HAP-1 (cell line): ENCODE measurements at regions not wholly inside any gene's neighbourhood (a gene's known extent, or its start where the extent isn't known, plus 50 kb on each side); places are given as distances from the start of the nearest gene placed in this dataset.

ENCODE experiments used
- DNase-seq, 2 experiments: peaks; one replicate each; pipeline ENCODE4 v3.0.0-alpha.2; 2016 to 2020; ENCODE audit warnings: low spot score in 2 of 2
- H3K27me3 ChIP-seq: fragments of 250-450 bp; sonication (Bioruptor Pico); 2 replicates; pipeline ENCODE4 v1.5.1; 2020; ENCODE audit warnings: low read depth, mild to moderate bottlenecking, moderate library complexity
- H3K36me3 ChIP-seq: fragments of 250-450 bp; sonication (Bioruptor Pico); replicated peaks from 2 replicates; pipeline ENCODE4 v1.5.1; 2020; ENCODE audit warnings: mild to moderate bottlenecking
- H3K4me1 ChIP-seq: fragments of 250-450 bp; sonication (Bioruptor Pico); 2 replicates; pipeline ENCODE4 v1.5.1; 2020; ENCODE audit warnings: mild to moderate bottlenecking
- H3K4me3 ChIP-seq: fragments of 250-450 bp; sonication (Bioruptor Pico); 2 replicates; pipeline ENCODE4 v1.5.1; 2020; ENCODE audit warnings: mild to moderate bottlenecking, moderate library complexity
- H3K9me3 ChIP-seq: fragments of 250-450 bp; sonication (Bioruptor Pico); 2 replicates; pipeline ENCODE4 v1.5.1; 2020; ENCODE audit warnings: mild to moderate bottlenecking, moderate library complexity
- in situ Hi-C: fragments of 300-500 bp; cut with MboI; formaldehyde crosslinking; loops from 3 replicates; pipeline ENCODE4 v1.14.3; 2020; ENCODE audit warnings: low sequenced_read_pairs, inconsistent platforms, mixed read lengths

DNA sequence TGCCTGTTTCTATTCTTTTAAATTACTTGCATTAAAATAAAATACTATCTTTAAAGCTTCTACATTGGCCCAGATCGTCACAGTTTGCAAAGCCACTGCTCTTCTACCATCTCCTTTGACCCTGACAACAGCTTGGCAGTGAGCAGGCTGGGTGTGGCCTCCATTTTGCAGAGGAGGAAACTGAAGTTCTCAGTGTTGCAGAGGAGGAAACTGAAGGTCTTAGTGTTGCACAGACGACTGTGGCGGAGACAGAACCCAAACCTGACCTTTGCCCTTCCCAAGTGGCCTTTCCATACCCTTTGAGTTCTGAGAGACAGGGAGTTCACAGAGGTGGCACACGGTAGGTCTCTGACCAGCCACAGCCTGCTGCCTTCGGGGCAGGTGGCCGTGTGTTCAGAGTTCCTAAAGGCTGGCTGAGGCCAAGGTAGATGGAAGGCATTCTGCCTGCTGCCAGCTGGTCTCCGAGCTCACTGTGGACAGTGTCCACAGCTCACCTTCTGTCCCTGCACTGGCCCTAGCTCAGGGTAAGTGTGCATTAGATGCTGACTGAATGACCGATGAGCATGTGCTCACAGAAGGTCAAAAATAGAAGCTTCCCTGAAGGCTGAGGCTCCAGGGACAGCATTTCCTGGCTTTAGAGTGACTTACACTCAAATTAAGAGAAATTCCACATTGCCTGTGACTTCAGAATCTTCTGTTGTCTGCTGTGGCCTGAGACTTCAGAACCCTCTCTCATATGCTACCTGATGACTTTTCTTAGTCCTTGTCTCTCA, 113.5 kb upstream of the SLC24A3 start:
- in situ Hi-C loops: no loop called here
- Histone ChIP-seq H3K9me3 (no peaks in the 10 kb centered on the region), H3K27me3 (no peaks in the 10 kb centered on the region), H3K36me3 (no peaks in the 10 kb centered on the region), H3K4me3 (no peak overlapping the region), H3K4me1 (no peaks in the 10 kb centered on the region)
- DNase-seq: no peak

DNA sequence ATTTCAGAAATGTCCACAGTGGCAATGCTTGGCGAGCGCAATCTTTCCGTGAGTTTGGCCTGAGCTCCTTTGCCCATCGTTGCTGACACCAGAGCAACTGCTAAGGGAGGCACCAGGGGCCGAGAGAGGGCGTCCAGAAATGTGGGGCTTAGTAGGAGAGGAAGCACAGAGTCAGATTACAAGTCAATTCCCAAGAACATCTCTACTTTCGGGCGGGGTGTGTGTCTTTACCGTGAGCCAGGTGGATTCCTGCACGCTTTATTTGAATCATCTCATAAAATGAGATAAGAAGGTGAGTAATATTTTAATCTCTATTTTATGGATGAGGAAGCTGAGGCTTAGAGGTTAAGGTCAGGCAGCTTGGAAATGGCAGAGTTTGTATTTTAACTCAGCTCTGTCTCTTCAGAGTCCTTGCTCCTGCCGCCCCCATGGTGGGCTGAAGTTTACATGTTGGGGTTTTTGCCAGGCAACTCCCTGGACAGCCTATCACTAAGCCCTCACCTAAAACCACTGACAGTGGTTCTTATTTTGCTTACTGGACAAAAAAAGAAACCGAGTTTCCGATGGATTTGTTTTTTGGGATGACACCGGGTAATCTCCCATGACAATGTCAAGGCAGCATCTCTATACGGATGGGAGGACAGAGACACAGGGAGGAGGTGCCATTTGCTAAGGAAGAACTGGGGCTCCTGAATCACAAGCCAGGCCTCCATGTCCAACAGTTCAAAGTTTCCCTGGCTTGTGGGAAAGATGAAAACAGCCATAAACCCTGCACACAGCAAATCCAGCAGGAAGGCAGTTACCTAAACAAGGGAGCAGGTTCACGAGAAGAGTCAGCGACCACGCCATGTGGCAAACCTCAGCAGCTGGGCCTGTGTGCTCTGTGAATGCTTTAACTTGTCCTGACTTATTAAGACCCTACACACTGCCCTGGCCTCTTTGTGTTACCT, 112.6 kb upstream of the SLC24A3 start:
- H3K36me3 ChIP-seq: no peaks in the 10 kb centered on the region
- H3K4me1 ChIP-seq: no peaks in the 10 kb centered on the region
- in situ Hi-C loops: no loop called here
- DNase-seq: no peak
- no peak overlapping the region for H3K4me3 ChIP-seq
- H3K9me3 ChIP-seq: no peaks in the 10 kb centered on the region
- no peaks in the 10 kb centered on the region for H3K27me3 ChIP-seq

DNA sequence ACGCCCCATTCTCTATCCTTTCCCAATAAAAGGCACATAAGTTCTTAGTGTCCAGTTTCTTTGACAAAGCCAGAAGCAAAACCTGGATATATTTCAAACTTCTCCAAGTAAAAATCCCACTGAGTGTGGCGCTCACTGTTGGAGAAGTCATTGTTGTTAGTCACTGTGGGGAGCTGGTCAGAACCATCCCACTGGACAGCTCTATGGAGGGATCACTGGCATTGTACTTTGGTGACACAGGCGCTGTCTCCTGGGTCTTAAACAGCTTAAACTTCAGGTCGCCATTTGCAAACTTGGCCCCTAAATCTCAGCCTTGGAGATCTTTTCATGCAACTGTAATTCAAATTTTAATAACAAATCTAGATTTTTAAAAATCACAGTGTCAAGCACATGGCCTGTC, 111.5 kb upstream of the SLC24A3 start:
- H3K4me3 ChIP-seq: no peak overlapping the region
- H3K4me1 ChIP-seq: no peaks in the 10 kb centered on the region
- no peak for DNase-seq
- in situ Hi-C loops: no loop called here
- H3K9me3 ChIP-seq: no peaks in the 10 kb centered on the region
- H3K36me3 ChIP-seq: no peaks in the 10 kb centered on the region
- no peaks in the 10 kb centered on the region for H3K27me3 ChIP-seq

DNA sequence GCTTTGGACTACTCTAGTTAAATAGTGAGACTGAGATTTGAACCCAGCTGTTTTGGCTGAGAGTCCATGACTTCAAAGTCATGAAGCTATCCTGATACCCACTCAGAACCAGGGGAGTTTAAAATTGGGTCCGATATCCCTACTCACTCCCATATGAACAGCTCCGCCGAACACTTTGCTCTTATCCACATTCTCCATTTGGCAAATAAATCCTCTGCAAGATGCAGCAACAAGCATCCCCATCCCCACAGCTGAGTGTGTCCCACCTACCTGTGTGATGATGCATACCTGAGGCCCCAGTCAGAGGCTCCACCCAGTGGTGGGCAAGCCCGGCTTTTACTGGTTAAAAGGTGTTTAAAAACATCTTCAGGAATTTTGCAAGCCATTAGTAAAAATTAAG, 108.3 kb upstream of the SLC24A3 start:
- Histone ChIP-seq H3K36me3 (no peaks in the 10 kb centered on the region), H3K27me3 (no peaks in the 10 kb centered on the region), H3K4me1 (no peaks in the 10 kb centered on the region), H3K9me3 (no peaks in the 10 kb centered on the region), H3K4me3 (no peak overlapping the region)
- in situ Hi-C loops: no loop called here
- DNase-seq: no peak

DNA sequence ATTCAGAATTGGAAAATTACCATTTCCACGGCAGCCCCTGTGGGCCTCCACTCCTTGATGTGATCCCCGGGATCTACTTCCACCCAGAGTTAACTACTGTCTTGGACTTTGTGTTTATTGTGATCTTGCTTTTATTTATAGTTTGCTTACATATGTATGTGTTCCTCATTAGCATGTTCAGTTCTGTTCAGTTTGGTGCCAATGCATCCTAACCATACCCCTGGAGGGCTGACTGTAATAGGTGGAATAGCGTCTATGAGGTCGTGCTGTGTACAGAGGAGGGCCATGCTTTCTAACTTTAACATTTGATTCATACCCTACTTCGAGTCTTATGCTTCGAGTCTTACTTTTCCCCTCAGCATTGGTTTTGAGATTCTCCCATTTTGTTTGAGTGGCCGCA, 104.3 kb upstream of the SLC24A3 start:
- Histone ChIP-seq H3K27me3 (no peaks in the 10 kb centered on the region), H3K36me3 (no peaks in the 10 kb centered on the region), H3K9me3 (no peaks in the 10 kb centered on the region), H3K4me1 (no peaks in the 10 kb centered on the region), H3K4me3 (no peak overlapping the region)
- DNase-seq: no peak
- in situ Hi-C loops: no loop called here

DNA sequence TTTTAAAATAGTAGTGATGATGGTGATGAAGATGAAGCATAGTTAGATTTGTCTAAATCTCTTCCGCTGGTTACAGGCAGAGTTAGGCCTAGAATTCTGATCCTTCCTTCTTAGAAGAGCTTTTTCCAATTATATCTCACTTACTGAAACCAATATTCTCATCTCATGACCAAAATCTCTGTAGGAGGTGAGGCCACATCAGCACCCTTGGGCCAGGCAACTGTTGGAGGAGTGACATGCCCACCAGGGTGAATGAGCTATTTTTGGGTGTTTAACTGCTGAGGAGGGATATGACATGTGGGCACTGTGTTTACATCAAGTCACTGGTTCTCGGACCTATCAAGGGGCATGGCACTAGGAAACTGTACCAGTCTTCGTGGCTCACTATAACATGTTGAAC, 102.2 kb upstream of the SLC24A3 start:
- Histone ChIP-seq H3K4me1 (no peaks in the 10 kb centered on the region), H3K9me3 (no peaks in the 10 kb centered on the region), H3K27me3 (no peaks in the 10 kb centered on the region), H3K36me3 (no peaks in the 10 kb centered on the region), H3K4me3 (no peak overlapping the region)
- in situ Hi-C loops: no loop called here
- DNase-seq: no peak

DNA sequence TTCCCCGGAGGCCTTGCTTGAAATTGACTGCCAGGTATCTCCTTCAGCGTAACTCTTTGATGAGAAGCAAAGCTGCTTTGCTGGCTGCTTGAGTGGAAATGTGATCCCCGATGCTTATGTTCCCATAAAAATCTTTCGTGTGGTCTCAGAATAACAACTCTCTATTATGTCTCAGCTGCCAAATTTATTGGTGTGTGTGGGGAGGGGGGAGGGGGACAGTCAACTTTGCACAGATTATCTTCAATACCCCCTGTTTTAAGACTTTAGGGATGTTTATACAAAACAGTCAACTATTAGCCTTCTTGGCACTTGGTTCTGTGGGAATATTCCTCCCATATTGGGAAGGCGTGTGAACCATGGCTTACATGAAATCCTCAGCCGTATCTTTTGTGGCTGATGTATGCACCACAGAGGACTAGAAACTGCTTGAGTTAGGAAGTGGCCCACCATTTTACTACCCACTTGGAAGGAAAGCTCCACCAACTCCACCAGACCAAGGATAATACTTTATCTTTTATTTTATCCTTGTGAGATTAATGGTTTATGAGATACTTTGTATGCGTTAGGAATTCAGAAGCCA, 101.5 kb upstream of the SLC24A3 start:
- H3K36me3 ChIP-seq: no peaks in the 10 kb centered on the region
- H3K4me3 ChIP-seq: no peak overlapping the region
- in situ Hi-C loops: no loop called here
- H3K9me3 ChIP-seq: no peaks in the 10 kb centered on the region
- H3K4me1 ChIP-seq: no peaks in the 10 kb centered on the region
- no peak for DNase-seq
- H3K27me3 ChIP-seq: no peaks in the 10 kb centered on the region

DNA sequence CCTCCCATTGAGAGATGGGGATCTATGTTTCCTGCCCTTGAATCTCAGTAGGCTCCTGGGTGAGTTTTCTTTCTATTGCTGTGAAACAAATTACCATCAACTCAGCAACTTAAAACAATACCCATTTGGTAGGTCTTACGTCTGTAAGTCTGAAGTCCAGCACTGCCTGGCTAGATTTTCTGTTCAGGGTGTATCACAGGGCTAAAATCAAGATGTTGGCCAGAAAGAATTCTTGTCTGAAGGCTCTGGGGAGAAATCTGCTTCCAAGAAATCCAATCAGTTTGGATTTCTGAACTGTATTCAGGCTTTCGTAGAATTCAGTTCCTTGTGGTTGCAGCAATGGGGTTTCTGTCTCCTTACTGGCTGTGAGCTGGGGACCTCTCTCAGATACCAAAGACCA, 99.6 kb upstream of the SLC24A3 start:
- in situ Hi-C loops: no loop called here
- DNase-seq: no peak
- Histone ChIP-seq H3K4me3 (no peak overlapping the region), H3K4me1 (no peaks in the 10 kb centered on the region), H3K27me3 (no peaks in the 10 kb centered on the region), H3K9me3 (no peaks in the 10 kb centered on the region), H3K36me3 (no peaks in the 10 kb centered on the region)

DNA sequence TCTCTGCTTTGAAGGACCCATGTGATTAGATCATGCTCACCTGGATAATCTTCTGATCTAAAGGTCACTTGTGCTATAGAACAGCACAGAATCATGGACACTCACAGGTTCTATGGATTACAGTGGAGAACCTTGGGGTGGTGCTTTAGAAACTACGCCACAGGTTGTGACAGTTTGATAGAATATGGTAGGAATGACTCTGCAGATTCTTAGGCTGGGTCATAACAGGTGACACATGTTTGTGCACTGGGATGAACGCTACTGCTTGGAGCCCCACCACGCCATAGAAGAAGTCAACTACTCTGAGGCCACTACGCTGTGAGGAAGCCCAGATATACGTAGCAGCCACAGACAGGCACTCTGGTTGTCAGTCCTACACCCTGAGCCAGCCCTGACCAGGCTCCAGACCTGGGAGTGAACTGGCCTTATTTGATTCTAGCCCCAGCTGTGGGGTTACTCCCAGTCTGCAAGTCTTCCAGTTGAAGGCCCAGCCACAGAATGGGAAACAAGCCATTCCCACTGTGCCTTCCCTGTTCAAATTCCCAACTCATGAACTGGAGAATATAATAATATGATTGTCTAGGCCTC, 99.0 kb upstream of the SLC24A3 start:
- no peak for DNase-seq
- no peaks in the 10 kb centered on the region for H3K4me1 ChIP-seq
- in situ Hi-C loops: no loop called here
- H3K27me3 ChIP-seq: no peaks in the 10 kb centered on the region
- H3K36me3 ChIP-seq: no peaks in the 10 kb centered on the region
- no peak overlapping the region for H3K4me3 ChIP-seq
- H3K9me3 ChIP-seq: no peaks in the 10 kb centered on the region

DNA sequence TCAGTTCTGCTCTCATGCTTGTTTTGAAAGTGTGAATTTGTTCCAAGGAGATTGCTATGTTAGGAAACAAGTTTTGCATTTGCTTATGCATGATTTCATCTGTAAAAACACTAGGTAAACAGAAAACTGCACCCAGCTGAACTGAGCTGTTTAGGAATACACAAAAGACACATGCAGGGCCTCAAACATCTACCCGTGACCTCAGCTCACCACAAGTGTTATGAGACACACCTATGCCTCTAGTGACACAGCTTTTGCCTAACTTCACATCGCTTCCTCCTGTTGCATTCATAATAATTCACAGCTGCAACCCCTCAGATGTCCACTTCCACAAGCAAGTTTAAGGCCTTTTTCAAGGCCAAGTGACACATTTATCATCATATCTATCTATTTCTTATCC, 98.0 kb upstream of the SLC24A3 start:
- no peaks in the 10 kb centered on the region for H3K4me1 ChIP-seq
- no peak overlapping the region for H3K4me3 ChIP-seq
- no peaks in the 10 kb centered on the region for H3K9me3 ChIP-seq
- no peaks in the 10 kb centered on the region for H3K36me3 ChIP-seq
- no peaks in the 10 kb centered on the region for H3K27me3 ChIP-seq
- no peak for DNase-seq
- in situ Hi-C loops: no loop called here

DNA sequence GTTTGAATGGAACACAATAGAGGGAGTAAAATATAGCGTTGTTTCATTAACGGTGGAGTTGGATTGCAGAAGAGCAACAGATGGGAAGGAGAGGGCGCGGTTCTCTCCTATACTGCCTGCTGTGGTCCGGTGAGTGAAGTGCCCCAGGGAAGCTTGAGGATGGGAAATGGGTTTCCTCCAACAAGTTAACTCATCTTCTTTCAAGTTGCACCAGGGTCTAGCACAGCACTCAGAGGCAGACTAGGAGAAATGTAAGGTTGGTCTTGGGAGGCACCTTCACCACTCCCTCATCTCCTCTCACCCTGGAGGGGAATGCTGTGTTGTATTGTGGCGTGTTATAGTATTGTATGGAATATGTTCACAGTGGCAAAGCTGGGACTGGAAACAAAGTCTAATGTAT, 96.9 kb upstream of the SLC24A3 start:
- Histone ChIP-seq H3K9me3 (no peaks in the 10 kb centered on the region; the same call in 1 of the 2 replicates), H3K27me3 (no peaks in the 10 kb centered on the region), H3K4me1 (no peaks in the 10 kb centered on the region), H3K36me3 (no peaks in the 10 kb centered on the region), H3K4me3 (no peak overlapping the region)
- in situ Hi-C loops: no loop called here
- DNase-seq: no peak

DNA sequence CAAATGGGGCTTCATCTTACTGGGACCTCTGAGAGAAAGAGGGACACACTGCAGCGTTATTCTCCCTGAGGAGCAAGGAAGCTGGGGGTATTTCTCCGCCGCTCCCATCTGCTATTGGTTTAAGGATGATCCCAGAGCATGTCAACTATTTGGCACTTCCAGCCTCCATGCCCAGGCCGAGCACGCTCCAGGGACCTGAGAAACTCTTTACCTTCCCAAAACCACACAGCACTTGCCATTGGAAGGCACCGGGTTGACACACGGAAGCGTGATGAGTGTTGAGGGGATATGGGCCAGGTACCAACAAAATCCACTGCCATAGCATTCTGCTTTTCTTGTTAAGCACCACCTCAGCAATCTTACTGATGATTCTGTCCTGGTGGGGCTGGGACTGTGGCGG, 92.4 kb upstream of the SLC24A3 start:
- in situ Hi-C loops: no loop called here
- H3K27me3 ChIP-seq: no peaks in the 10 kb centered on the region
- no peak for DNase-seq
- no peak overlapping the region for H3K4me3 ChIP-seq
- H3K9me3 ChIP-seq: no peaks in the 10 kb centered on the region; the same call in 1 of the 2 replicates
- no peaks in the 10 kb centered on the region for H3K36me3 ChIP-seq
- H3K4me1 ChIP-seq: no peaks in the 10 kb centered on the region

DNA sequence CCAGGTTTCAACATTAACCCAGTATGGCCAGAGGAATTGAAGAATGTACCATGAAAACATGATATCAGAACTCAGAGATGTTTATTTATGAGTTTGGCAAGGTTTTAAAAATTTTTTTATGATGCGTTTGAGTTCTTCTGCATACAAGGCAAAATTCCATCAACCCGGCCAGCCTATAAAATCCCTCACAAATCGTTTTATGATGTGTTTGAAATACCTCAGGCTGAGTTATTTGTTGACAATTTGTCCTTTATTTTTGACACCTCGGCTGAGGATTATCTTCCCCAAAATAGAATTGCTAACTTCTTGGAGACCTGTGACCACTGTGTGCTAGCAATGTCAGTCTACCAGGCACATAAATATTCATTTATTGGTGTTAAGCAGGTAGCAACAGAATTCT, 91.9 kb upstream of the SLC24A3 start:
- Histone ChIP-seq H3K4me1 (no peaks in the 10 kb centered on the region), H3K9me3 (no peaks in the 10 kb centered on the region; the same call in 1 of the 2 replicates), H3K27me3 (no peaks in the 10 kb centered on the region), H3K4me3 (no peak overlapping the region), H3K36me3 (no peaks in the 10 kb centered on the region)
- in situ Hi-C loops: no loop called here
- DNase-seq: no peak

DNA sequence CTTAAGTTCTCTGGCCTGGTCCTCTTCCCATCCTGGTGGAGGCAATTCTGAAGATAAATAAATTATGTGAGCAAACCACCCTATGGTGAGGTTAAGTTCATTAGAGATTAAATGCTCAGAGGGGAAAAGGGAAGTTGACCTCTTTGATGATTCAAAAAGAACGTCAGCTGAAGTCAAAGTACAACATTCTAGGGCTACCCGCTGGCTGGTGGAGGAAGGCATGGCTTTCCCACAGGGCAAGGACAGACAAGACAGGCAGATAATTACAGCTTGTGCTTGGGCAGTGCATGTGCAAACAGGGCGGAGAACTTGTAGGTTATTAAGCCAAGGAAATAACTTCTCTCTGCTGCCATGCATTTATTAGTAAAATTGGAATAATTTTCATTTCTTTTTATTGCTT, 91.0 kb upstream of the SLC24A3 start:
- in situ Hi-C loops: no loop called here
- DNase-seq: no peak
- Histone ChIP-seq H3K27me3 (no peaks in the 10 kb centered on the region), H3K4me1 (no peaks in the 10 kb centered on the region), H3K9me3 (no peaks in the 10 kb centered on the region; the same call in 1 of the 2 replicates), H3K36me3 (no peaks in the 10 kb centered on the region), H3K4me3 (no peak overlapping the region)
